NCI-H128 (cell line): ENCODE measurements at regions not wholly inside any gene's neighbourhood (a gene's known extent, or its start where the extent isn't known, plus 50 kb on each side); places are given as distances from the start of the nearest gene placed in this dataset.

Experiments
- DNase-seq: peaks from one replicate; lab custom pipeline; 2025; ENCODE audit not compliant: unreplicated experiment; lab: John Stamatoyannopoulos, UW

DNA sequence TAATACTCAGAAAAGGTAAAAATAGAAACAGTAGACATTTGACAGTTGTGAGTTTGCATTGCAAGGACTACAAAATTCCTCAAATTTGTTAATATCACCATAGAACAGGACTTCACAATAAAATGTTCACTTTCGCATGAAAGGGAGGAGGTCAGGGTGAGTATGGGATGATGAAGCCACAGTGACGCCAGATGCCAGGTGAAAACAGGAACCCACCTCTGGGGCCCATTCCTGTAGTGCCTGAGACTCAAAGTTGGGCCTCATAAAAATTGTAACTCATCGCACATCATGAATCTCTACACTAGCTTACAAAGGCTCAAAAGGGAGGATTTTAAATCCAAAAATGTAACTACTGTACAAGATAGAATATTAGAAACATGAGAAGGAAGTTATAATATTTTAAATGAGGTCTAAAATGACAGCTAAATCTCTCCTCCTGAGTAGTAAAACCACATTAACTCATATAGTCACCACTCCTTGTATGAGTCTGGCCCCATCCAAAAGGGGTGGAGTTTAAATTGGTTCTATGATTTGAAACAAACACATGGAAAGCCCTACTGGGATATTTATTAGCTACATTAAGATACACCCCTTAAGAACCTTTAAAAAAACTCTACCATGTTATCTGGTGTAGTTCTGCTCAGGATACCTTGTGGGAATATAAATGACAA is 93.7 kb downstream of the ETS2 start:
- DNase-seq = no peak

DNA sequence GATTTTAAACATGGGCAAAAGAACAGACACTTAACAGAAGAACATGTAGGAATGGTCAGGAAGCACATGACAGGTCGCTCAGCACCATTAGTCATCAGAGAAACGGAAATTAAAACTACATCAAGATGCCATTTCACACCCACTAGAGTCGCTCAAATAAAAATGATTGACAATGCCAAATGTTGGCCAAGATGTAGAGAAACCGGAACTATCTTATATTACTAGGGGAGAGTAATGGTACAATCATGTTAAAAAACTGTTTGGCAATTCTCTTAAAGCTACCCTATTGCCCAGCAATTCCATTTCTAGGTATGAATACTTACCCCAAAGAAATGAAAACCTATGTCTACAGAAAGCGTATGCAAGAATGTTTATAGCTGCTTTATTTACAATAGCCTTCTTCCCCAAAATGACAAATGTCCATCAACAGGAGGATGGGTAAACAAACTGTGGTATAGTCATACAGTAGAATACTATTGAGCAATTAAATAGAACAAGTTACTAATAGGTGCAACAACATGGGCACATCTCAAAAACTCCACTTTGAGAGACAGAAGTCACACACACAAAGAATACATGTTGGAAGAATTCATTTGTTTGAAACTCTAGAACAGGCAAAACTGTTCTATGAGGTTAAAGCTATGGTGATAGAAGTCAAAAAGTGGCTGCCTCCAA is 92.8 kb downstream of the ETS2 start:
- DNase-seq = no peak

DNA sequence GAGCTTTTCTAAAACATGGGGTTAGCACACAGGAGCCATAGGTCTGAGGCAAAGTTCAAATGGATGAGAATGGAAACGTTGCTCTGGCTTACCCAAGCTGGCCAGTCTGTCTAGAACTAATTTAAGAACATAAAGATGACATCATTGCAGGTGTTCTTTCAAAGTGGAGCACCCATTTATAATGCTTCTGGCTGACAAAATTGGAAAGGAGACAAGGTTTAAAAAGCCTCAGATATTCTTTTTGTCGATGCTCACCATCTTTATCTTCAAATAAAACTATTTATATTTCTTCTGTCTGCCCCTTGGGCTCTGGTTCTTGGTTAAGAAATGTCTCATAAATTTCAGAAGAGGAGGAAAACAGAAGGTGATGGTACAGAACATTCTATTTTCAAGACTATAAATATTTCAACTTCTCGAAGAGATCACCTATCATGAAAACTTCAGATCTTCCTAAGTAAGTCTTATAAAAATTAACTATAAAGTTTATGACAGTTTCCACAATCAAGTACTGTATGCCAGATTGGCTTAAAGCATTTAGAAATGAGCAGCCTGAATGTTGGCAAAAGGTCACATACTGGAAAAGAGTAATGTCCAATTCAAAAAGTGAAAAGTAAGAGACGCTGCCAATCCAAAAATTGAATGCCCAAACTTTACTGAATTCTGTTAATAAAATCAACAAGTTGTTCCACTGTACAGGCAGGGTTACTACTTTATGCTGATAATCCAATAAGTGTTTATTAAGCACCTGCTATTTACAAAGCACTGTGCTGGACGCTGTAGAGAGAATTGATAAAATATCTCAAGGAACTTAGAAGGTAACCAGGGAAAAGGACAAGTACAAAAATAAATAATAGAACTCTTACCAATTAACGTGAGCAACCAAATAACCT is 92.0 kb downstream of the ETS2 start:
- DNase-seq = no peak

DNA sequence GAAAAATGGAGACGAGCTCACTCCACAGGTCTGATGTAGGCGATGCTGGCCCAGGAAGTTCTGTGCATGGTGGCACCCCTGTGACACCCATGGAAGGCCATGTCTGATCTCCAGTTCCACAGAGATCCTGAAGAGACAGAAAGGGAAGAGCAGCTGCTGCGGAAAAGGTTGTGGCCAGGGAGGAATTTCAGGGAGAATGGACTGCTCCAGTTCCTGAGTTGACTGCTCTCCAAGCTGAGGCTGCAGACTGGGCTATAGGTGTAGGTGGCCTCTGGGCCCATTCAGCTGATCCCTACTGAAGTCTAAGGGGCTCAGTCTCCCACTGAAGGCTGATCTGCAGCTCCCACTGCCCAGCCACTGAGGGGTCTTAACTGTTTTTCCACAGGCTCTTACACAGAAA is 89.2 kb downstream of the ETS2 start:
- DNase-seq = no peak

DNA sequence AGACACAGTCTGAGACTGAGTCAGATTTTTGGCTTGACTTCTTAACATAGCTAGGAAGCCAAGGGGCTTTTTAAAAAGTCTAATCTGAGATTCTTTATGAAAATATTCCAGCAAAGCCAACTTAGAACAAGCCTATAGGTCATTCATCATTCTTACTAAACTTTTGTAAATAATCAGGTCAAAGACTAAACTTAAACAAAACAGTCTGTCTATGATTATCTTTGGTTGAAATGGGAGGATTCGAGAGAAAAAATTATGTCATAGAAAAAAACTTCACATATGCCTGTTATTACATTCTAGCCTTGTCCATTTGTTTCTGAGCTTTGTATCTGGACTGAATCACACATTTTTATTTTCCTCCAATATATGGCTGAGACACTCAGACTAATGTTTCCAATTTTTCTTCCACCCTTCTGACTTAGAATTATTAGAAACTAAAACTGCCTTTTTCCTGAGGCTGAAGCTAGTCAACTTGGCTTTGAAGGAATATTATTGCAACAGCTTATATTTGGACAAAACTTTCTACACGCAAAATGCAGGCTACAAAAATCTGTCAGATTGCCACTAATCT is 83.3 kb downstream of the ETS2 start:
- DNase-seq = no peak

DNA sequence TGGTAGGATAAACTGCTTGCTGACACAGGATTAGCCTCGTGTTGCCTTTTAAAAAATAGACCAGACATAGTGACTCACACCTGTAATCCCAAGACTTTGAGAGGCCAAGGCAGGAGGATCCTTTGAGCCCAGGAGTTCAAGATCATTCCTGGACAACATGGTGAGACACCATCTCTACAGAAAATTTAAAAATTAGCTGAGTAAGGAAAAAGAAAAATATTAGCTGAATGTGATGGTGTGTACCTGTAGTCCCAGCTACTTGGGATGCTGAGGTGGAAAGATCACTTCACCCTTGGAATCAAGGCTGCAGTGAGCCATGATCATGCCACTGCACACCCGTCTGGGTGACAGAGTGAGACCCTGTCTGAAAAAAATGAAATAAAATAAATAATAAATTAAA is 82.0 kb downstream of the ETS2 start:
- no peak for DNase-seq

DNA sequence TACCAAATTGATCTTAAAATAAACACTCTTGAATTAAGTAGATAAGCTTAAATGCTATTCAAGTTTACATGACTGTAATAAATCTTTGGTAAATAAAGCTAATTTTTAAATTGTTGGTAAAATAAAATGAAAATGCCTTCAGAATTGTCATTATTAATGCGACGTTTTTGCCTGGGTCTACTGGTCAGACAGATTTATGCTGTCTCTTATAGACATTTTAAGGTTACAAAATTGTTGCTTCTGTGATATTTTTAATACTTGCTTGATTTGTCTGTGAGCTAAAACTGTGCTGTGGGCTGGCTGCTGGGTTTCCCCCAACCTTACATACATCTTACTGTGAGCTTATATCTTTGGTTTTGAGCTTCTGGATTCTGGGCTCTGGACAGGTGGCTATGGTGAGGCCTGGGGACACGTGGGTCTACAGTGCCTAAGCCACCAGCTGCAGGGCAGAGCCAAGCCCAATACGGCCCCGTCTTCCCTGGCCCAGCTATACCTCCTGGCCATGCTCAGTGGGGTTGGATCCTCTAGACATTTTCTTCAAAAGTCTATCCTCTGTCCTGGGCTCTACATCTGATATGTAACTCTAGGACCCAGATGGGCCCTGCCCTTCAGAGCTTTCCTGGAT is 81.4 kb downstream of the ETS2 start:
- no peak for DNase-seq

DNA sequence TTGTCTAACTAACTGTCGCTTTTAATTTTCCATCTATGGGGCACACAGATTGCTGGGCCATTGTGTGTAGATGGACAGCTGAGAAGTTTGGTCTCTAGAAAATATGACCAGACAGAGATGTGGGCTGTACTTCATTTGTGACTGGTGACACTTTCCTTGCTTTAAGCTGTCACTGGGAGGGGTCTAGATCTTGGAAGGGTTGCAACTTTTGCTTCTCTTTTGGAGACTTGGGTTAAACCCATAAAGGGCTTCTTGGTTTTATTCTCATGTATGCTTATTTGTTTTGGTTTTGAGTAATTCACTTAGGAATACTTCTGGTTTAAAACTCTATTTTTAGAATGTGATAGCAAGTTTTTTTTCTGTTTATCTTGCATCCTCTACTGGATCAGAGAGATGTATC is 80.2 kb downstream of the ETS2 start:
- DNase-seq = no peak

DNA sequence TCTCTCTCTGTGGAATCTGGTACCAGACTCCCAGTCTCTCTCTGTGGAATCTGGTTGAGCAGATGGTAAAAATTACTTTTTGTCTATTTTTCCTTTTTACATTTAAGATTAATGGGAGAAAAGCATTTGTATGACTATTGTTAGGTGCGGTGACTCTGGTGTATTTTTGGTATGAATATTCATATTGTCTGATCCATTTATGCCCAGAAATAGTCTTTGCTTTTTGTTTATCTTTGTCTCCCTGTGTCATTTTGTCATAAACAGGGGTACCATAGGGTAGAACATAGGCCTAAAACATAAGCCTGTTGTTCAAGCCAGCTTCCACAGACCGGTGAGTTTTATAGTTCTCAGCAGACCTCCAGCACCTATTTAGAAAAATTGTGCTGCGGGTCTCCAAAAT is 78.7 kb downstream of the ETS2 start:
- no peak for DNase-seq

DNA sequence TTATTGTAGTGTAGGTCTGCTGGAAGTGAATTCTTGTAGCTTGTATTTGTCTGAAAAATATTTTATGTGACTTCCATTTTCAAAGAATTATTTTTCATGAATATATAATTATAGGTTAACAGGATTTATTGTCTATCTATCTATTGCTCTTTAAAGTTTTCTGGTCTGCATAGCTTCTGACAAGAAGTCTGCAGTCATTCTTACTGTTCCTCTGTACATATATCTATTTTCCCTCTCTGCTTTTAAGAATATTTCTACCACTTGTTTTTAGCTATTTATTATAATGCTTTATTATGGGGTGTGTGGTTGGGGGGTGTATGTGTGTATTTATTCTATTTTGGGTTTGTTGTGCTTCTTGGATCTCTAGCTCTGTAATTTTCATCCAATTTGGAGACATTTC is 77.4 kb downstream of the ETS2 start:
- no peak for DNase-seq

DNA sequence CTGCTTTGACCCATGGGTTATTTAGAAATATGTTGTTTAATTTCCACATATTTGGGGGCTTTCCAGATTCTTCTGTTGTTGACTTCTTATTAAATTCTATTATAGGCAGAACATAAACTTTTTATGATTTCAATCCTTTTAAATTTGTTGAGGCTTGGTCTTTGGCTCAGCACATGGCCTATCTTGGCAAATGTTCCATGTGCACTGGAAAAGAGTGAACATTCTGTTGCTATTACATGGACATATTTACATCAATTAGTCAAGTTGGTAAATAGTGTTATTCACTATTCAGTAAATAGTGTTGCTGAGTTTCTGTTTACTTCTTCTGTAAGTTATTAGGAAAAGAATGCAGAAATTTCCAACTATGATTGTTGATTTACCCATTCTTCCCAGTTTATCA is 75.4 kb downstream of the ETS2 start:
- no peak for DNase-seq

DNA sequence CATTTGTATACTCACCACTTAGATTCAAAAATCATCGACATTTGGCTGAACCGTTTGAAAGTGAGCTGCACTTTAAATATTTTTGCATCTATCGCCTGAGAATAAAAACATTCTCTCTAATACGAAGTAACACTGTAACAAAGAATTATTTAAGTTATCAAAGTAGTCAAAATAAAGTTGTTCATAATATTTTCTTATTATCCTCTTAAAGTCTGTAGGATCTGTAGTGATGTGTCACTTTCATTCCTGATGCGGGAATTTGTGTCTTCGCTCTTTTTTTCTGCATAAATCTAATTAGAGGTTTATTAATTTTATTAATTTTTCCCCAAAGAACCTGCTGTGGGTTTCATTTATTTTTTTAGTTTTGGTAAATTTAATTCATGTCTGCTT is 74.8 kb downstream of the ETS2 start:
- no peak for DNase-seq

DNA sequence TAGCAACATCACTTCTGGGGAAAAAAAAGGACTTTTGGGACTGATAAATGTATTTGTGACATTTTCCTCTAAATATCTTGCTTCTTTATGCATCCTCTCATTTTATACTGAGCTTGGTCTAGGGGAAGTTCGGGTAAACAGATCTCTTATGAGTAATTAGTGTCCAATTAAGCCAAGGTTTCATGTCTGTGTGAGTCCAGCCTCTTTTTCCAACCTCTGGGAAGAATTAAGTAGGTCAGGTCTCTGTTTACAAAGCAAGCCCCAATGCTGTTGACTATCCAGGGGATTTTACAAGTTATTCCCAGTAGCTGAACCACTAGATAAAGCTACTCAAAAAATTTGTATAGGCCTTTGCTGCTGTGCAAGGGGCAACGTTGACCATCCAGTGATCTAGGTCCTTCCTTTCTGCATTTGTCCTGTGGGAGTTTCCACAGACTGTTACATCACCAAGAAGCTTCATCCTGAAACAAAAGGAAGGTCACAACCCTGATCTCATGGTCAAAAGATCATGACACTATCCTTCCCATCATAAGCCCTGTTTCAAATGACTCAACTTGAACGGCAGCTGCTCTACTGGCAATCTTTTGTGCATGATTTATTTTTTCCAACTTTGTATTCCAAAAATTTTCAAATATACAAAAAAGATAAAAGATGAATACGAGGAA is 74.3 kb downstream of the ETS2 start:
- DNase-seq = no peak

DNA sequence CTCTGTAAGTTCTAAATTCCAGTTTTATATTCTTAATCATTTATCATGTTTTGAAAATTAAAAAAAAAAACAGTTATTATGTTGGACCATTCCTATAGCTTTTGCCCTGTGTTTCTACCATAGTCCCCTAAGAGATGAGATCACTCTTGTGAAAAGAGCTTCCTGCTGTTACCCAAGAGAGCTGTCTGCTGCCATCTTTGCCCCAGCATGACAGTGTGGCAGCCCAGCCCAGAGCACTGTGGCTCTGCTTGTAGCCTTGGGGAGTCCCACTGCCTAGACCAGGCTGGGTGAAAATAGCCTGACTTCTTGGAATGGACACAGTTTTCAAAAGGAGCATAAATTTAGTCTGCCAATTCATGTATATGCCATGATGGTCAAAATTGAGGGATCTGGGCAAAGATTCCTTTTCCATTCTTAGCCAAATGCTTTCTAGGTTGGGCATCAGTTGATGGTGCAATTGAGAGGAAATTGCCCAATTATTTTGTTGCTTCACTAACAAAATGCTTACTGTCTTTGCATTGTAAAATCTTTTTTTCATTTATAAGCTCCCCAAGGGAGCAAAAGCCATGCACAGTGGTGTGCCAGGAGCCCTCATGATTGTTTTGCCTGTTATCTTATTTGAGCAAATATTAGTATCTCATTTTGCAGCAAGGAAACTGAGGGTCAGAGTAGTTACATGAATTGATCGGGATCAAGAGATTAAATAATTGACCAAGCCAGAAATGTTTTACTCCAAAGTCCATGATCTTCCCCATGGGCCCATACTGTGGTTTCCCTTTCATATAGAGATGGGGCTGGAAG is 72.8 kb downstream of the ETS2 start:
- no peak for DNase-seq

DNA sequence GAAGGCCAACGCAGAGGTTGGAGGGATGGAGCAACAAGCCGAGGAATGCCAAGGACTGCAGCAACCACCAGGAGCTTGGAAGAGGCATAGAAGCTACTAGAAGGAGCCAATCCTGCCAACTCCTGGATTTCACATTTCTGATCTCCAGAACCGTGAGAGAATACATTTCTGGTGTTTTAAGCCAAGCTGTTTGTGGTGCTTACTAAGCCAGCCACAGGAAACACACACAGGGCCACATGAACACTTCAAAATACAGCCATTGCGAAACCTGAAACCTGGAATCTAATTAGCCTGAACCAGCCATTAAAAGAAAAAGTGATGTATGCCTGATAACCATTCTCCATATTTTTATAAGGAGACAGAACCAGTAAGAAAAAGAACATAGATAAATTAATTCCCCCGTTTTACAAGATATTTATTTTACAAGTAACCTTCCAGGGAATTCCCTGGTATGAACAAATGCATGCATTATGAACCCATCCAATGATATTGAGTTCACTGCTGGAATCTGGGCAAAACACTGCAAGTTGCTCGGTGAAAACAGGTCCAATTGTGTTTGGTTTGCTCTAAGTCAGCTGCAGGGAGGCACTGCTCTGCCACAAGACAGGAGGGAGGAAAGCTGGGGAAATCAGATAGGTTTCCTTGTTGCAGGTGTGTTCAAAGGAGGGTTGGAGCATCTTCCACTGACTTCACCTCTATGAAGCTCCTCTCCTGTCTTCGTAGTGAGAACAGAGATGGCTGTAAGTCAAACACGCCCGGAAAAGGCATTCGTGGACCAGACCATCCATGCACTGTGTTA is 70.2 kb downstream of the ETS2 start:
- DNase-seq = no peak
